ENCODE measurements at regions not wholly inside any gene's neighbourhood (a gene's known extent, or its start where the extent isn't known, plus 50 kb on each side); places are given as distances from the start of the nearest gene placed in this dataset.

- Histone ChIP-seq H3K27ac (ENCODE audit: low read length) (no peak overlapping the region), H3K4me3 (ENCODE audit: control insufficient read depth in 1 of 2, extremely low read depth in 1 of 2, low read length in 1 of 2) (no peak overlapping the region), H3K36me3 (ENCODE audit: control insufficient read depth in 2 of 2, extremely low read depth in 1 of 2, insufficient read depth in 1 of 2, low read length in 1 of 2) (no peaks in the 10 kb centered on the region), H3K9me3 (no peaks in the 10 kb centered on the region), H3K27me3 (replicated peaks in 1 of 2; ENCODE audit: control insufficient read depth in 2 of 2, extremely low read depth in 1 of 2, insufficient read depth in 2 of 2, low read length in 1 of 2) (no peaks in the 10 kb centered on the region), H3K4me1 (ENCODE audit: control insufficient read depth in 1 of 2, extremely low read depth in 1 of 2, insufficient read depth in 2 of 2, low read length in 2 of 2) (no peaks in the 10 kb centered on the region)
- Mint-ChIP-seq H3K36me3 (no peaks in the 10 kb centered on the region), H3K4me3 (no peak overlapping the region), H3K27me3 (peaks cover 0 to 1% of the 10 kb centered on the region in 2 donors), H3K4me1 (no peaks in the 10 kb centered on the region), H3K27ac (no peak overlapping the region), H3K9me3 (no peaks in the 10 kb centered on the region)
- CTCF ChIA-PET: no interaction called here
- no peak for DNase-seq
- POLR2A ChIA-PET: no interaction called here
- no peak for ATAC-seq (replicated peaks in 1 of 4)
- no CpG with 5 or more reads among the region's 2 CpGs for WGBS (ENCODE audit: insufficient coverage)
Observed at GRCh38 chr7:94115316-94115715, 111.2 kb upstream of the BET1 start.

GRCh38 chr7:94123136-94123535 lies 119.0 kb upstream of the BET1 start:
- Mint-ChIP-seq H3K27me3 (peaks cover 4 to 5% of the 10 kb centered on the region in 2 donors), H3K4me3 (no peak overlapping the region), H3K4me1 (no peaks in the 10 kb centered on the region), H3K36me3 (no peaks in the 10 kb centered on the region), H3K9me3 (no peaks in the 10 kb centered on the region), H3K27ac (no peak overlapping the region)
- Histone ChIP-seq H3K9me3 (no peaks in the 10 kb centered on the region), H3K27me3 (replicated peaks in 1 of 2; ENCODE audit: control insufficient read depth in 2 of 2, extremely low read depth in 1 of 2, insufficient read depth in 2 of 2, low read length in 1 of 2) (no peaks in the 10 kb centered on the region), H3K4me1 (ENCODE audit: control insufficient read depth in 1 of 2, extremely low read depth in 1 of 2, insufficient read depth in 2 of 2, low read length in 2 of 2) (no peaks in the 10 kb centered on the region), H3K4me3 (ENCODE audit: control insufficient read depth in 1 of 2, extremely low read depth in 1 of 2, low read length in 1 of 2) (no peak overlapping the region), H3K27ac (ENCODE audit: low read length) (no peak overlapping the region), H3K36me3 (ENCODE audit: control insufficient read depth in 2 of 2, extremely low read depth in 1 of 2, insufficient read depth in 1 of 2, low read length in 1 of 2) (no peaks in the 10 kb centered on the region)
- no peak for DNase-seq
- POLR2A ChIA-PET: no interaction called here
- WGBS (ENCODE audit: insufficient coverage): no CpG with 5 or more reads among the region's 1 CpG
- CTCF ChIA-PET: no interaction called here
- ATAC-seq (replicated peaks in 1 of 4): no peak

GRCh38 chr7:94127026-94127425 lies 122.9 kb upstream of the BET1 start:
- H3K27ac Mint-ChIP-seq: no peak overlapping the region

GRCh38 chr7:94128072-94128471 lies 123.9 kb upstream of the BET1 start:
- no peak overlapping the region for H3K27ac ChIP-seq (ENCODE audit: low read length)
- H3K27ac Mint-ChIP-seq: no peak overlapping the region
- no peaks in the 10 kb centered on the region for H3K4me1 ChIP-seq (ENCODE audit: control insufficient read depth in 1 of 2, extremely low read depth in 1 of 2, insufficient read depth in 2 of 2, low read length in 2 of 2)
- no peaks in the 10 kb centered on the region for H3K36me3 ChIP-seq (ENCODE audit: control insufficient read depth in 2 of 2, extremely low read depth in 1 of 2, insufficient read depth in 1 of 2, low read length in 1 of 2)
- ChIA-PET CTCF (interaction anchor here in 1 of 2 donors (0.6 kb wide), 1 partner anchor 158 kb away, joined by 4 read pairs; no protein-coding TSS in a partner anchor), POLR2A (no interaction called here)
- ATAC-seq (replicated peaks in 1 of 4) (no peak), DNase-seq (no peak)
- no peak overlapping the region for H3K4me3 ChIP-seq (ENCODE audit: control insufficient read depth in 1 of 2, extremely low read depth in 1 of 2, low read length in 1 of 2)
- peaks cover 0 to 3% of the 10 kb centered on the region in 2 donors for H3K27me3 Mint-ChIP-seq
- H3K36me3 Mint-ChIP-seq: no peaks in the 10 kb centered on the region
- H3K4me1 Mint-ChIP-seq: no peaks in the 10 kb centered on the region
- H3K9me3 ChIP-seq: no peaks in the 10 kb centered on the region
- no CpG with 5 or more reads among the region's 2 CpGs for WGBS (ENCODE audit: insufficient coverage)
- H3K9me3 Mint-ChIP-seq: no peaks in the 10 kb centered on the region
- H3K4me3 Mint-ChIP-seq: no peak overlapping the region
- no peaks in the 10 kb centered on the region for H3K27me3 ChIP-seq (replicated peaks in 1 of 2; ENCODE audit: control insufficient read depth in 2 of 2, extremely low read depth in 1 of 2, insufficient read depth in 2 of 2, low read length in 1 of 2)

More at GRCh38 chr7:94127026-94127425, 122.9 kb upstream of the BET1 start:
- ChIA-PET POLR2A (no interaction called here), CTCF (no interaction called here)
- Mint-ChIP-seq H3K27me3 (peaks cover under 1 to 4% of the 10 kb centered on the region in 2 donors), H3K9me3 (no peaks in the 10 kb centered on the region), H3K36me3 (no peaks in the 10 kb centered on the region), H3K4me3 (no peak overlapping the region), H3K4me1 (no peaks in the 10 kb centered on the region)
- Histone ChIP-seq H3K4me3 (ENCODE audit: control insufficient read depth in 1 of 2, extremely low read depth in 1 of 2, low read length in 1 of 2) (no peak overlapping the region), H3K27ac (ENCODE audit: low read length) (no peak overlapping the region), H3K27me3 (replicated peaks in 1 of 2; ENCODE audit: control insufficient read depth in 2 of 2, extremely low read depth in 1 of 2, insufficient read depth in 2 of 2, low read length in 1 of 2) (no peaks in the 10 kb centered on the region), H3K9me3 (no peaks in the 10 kb centered on the region), H3K36me3 (ENCODE audit: control insufficient read depth in 2 of 2, extremely low read depth in 1 of 2, insufficient read depth in 1 of 2, low read length in 1 of 2) (no peaks in the 10 kb centered on the region), H3K4me1 (ENCODE audit: control insufficient read depth in 1 of 2, extremely low read depth in 1 of 2, insufficient read depth in 2 of 2, low read length in 2 of 2) (no peaks in the 10 kb centered on the region)
- ATAC-seq (replicated peaks in 1 of 4) (no peak), DNase-seq (no peak)

- Histone ChIP-seq H3K4me1 (ENCODE audit: control insufficient read depth in 1 of 2, extremely low read depth in 1 of 2, insufficient read depth in 2 of 2, low read length in 2 of 2) (no peaks in the 10 kb centered on the region), H3K27me3 (replicated peaks in 1 of 2; ENCODE audit: control insufficient read depth in 2 of 2, extremely low read depth in 1 of 2, insufficient read depth in 2 of 2, low read length in 1 of 2) (no peaks in the 10 kb centered on the region), H3K4me3 (ENCODE audit: control insufficient read depth in 1 of 2, extremely low read depth in 1 of 2, low read length in 1 of 2) (no peak overlapping the region), H3K36me3 (ENCODE audit: control insufficient read depth in 2 of 2, extremely low read depth in 1 of 2, insufficient read depth in 1 of 2, low read length in 1 of 2) (no peaks in the 10 kb centered on the region), H3K9me3 (no peaks in the 10 kb centered on the region), H3K27ac (ENCODE audit: low read length) (no peak overlapping the region)
- ChIA-PET POLR2A (no interaction called here), CTCF (no interaction called here)
- ATAC-seq (replicated peaks in 1 of 4) (no peak), DNase-seq (no peak)
- Mint-ChIP-seq H3K36me3 (no peaks in the 10 kb centered on the region), H3K27me3 (peaks cover 0 to 3% of the 10 kb centered on the region in 2 donors), H3K9me3 (no peaks in the 10 kb centered on the region), H3K4me3 (no peak overlapping the region), H3K4me1 (no peaks in the 10 kb centered on the region), H3K27ac (no peak overlapping the region)
- 60% methylated on average over 1 of the region's 1 CpG for WGBS (ENCODE audit: insufficient coverage)
Observed at GRCh38 chr7:94129443-94130140, 125.4 kb upstream of the BET1 start.

- Histone ChIP-seq H3K4me3 (ENCODE audit: control insufficient read depth in 1 of 2, extremely low read depth in 1 of 2, low read length in 1 of 2) (no peak overlapping the region), H3K27ac (ENCODE audit: low read length) (no peak overlapping the region), H3K27me3 (replicated peaks in 1 of 2; ENCODE audit: control insufficient read depth in 2 of 2, extremely low read depth in 1 of 2, insufficient read depth in 2 of 2, low read length in 1 of 2) (no peaks in the 10 kb centered on the region), H3K9me3 (no peaks in the 10 kb centered on the region), H3K4me1 (ENCODE audit: control insufficient read depth in 1 of 2, extremely low read depth in 1 of 2, insufficient read depth in 2 of 2, low read length in 2 of 2) (no peaks in the 10 kb centered on the region), H3K36me3 (ENCODE audit: control insufficient read depth in 2 of 2, extremely low read depth in 1 of 2, insufficient read depth in 1 of 2, low read length in 1 of 2) (no peaks in the 10 kb centered on the region)
- no peak for ATAC-seq (replicated peaks in 1 of 4)
- Mint-ChIP-seq H3K4me3 (no peak overlapping the region), H3K9me3 (no peaks in the 10 kb centered on the region), H3K4me1 (no peaks in the 10 kb centered on the region), H3K27ac (no peak overlapping the region), H3K36me3 (no peaks in the 10 kb centered on the region), H3K27me3 (peaks cover 0 to 3% of the 10 kb centered on the region in 2 donors)
- CTCF ChIA-PET: interaction anchor here in 1 of 2 donors (0.6 kb wide), 1 partner anchor 907 kb away, joined by 3 read pairs; no protein-coding TSS in a partner anchor
- no peak for DNase-seq
- 94% methylated on average over 2 of the region's 3 CpGs for WGBS (ENCODE audit: insufficient coverage)
- POLR2A ChIA-PET: no interaction called here
Observed at GRCh38 chr7:94130716-94131115, 126.6 kb upstream of the BET1 start.

GRCh38 chr7:94133460-94133859 lies 129.3 kb upstream of the BET1 start:
- H3K36me3 Mint-ChIP-seq: no peaks in the 10 kb centered on the region

More at GRCh38 chr7:94133460-94133859, 129.3 kb upstream of the BET1 start:
- Histone ChIP-seq H3K27ac (ENCODE audit: low read length) (no peak overlapping the region), H3K4me1 (ENCODE audit: control insufficient read depth in 1 of 2, extremely low read depth in 1 of 2, insufficient read depth in 2 of 2, low read length in 2 of 2) (no peaks in the 10 kb centered on the region), H3K27me3 (replicated peaks in 1 of 2; ENCODE audit: control insufficient read depth in 2 of 2, extremely low read depth in 1 of 2, insufficient read depth in 2 of 2, low read length in 1 of 2) (no peaks in the 10 kb centered on the region), H3K9me3 (no peaks in the 10 kb centered on the region), H3K36me3 (ENCODE audit: control insufficient read depth in 2 of 2, extremely low read depth in 1 of 2, insufficient read depth in 1 of 2, low read length in 1 of 2) (no peaks in the 10 kb centered on the region), H3K4me3 (ENCODE audit: control insufficient read depth in 1 of 2, extremely low read depth in 1 of 2, low read length in 1 of 2) (no peak overlapping the region)
- H3K4me3 Mint-ChIP-seq: no peak overlapping the region
- no peak for DNase-seq
- no peak overlapping the region for H3K27ac Mint-ChIP-seq
- no peaks in the 10 kb centered on the region for H3K4me1 Mint-ChIP-seq
- no peak for ATAC-seq (replicated peaks in 1 of 4)
- H3K27me3 Mint-ChIP-seq: peaks cover 0 to 7% of the 10 kb centered on the region in 2 donors
- ChIA-PET POLR2A (no interaction called here), CTCF (no interaction called here)
- 30% methylated on average over 2 of the region's 4 CpGs for WGBS (ENCODE audit: insufficient coverage)
- H3K9me3 Mint-ChIP-seq: no peaks in the 10 kb centered on the region
